GOT3 (cell line): ENCODE measurements at regions not wholly inside any gene's neighbourhood (a gene's known extent, or its start where the extent isn't known, plus 50 kb on each side); places are given as distances from the start of the nearest gene placed in this dataset.

Experiments
- DNase-seq: peaks from one replicate; lab custom pipeline; 2025; ENCODE audit warnings: mixed read lengths; lab: John Stamatoyannopoulos, UW

GRCh38 chr3:177816667-177817208 is 619.5 kb upstream of the TBL1XR1 start:
- DNase-seq: no peak

- DNase-seq: no peak
Measured at GRCh38 chr3:177817751-177818150, 620.5 kb upstream of the TBL1XR1 start.

- no peak for DNase-seq
Measured at GRCh38 chr3:177818712-177819240, 621.5 kb upstream of the TBL1XR1 start.

GRCh38 chr3:177820683-177821316 is 623.5 kb upstream of the TBL1XR1 start:
- DNase-seq: no peak

- DNase-seq: no peak
Measured at GRCh38 chr3:177822681-177823096, 625.4 kb upstream of the TBL1XR1 start.

GRCh38 chr3:177823701-177824189 is 626.5 kb upstream of the TBL1XR1 start:
- no peak for DNase-seq

GRCh38 chr3:177824190-177824786 is 627.0 kb upstream of the TBL1XR1 start:
- no peak for DNase-seq

GRCh38 chr3:177824841-177825240 is 627.6 kb upstream of the TBL1XR1 start:
- DNase-seq: no peak

- DNase-seq: no peak
Measured at GRCh38 chr3:177826253-177826652, 629.0 kb upstream of the TBL1XR1 start.

- DNase-seq: no peak
Measured at GRCh38 chr3:177827511-177828207, 630.4 kb upstream of the TBL1XR1 start.

- DNase-seq: no peak
Measured at GRCh38 chr3:177828208-177828565, 630.9 kb upstream of the TBL1XR1 start.

GRCh38 chr3:177830411-177830849 is 633.1 kb upstream of the TBL1XR1 start:
- DNase-seq: no peak

GRCh38 chr3:177831361-177831760 is 634.1 kb upstream of the TBL1XR1 start:
- no peak for DNase-seq

GRCh38 chr3:177832880-177833279 is 635.6 kb upstream of the TBL1XR1 start:
- no peak for DNase-seq

- no peak for DNase-seq
Measured at GRCh38 chr3:177833332-177833731, 636.0 kb upstream of the TBL1XR1 start.

GRCh38 chr3:177835008-177835407 is 637.7 kb upstream of the TBL1XR1 start:
- peak; percentile 29 for DNase-seq

GRCh38 chr3:177835917-177836316 is 638.6 kb upstream of the TBL1XR1 start:
- DNase-seq: no peak

GRCh38 chr3:177836671-177837070 is 639.4 kb upstream of the TBL1XR1 start:
- DNase-seq: no peak

GRCh38 chr3:177837951-177838655 is 640.8 kb upstream of the TBL1XR1 start:
- no peak for DNase-seq

- DNase-seq: no peak
Measured at GRCh38 chr3:177838766-177839350, 641.6 kb upstream of the TBL1XR1 start.

GRCh38 chr3:177842302-177842701 is 645.0 kb upstream of the TBL1XR1 start:
- DNase-seq: no peak
